H9 (cell line): ENCODE measurements at regions not wholly inside any gene's neighbourhood (a gene's known extent, or its start where the extent isn't known, plus 50 kb on each side); places are given as distances from the start of the nearest gene placed in this dataset.

Experiments used
- DNase-seq: peaks from one replicate; pipeline ENCODE4 v3.0.0-alpha.2; 2017
- H2AFZ ChIP-seq: one replicate; pipeline ENCODE4 v1.6.1; 2013; ENCODE audit warnings: mild to moderate bottlenecking, low read length, control low read depth, moderate library complexity
- H2AK5ac ChIP-seq: 2 replicates; pipeline ENCODE4 v1.6.1; 2013; ENCODE audit warnings: low read length, control low read depth, mixed read lengths; ENCODE audit not compliant: insufficient read length
- H2BK120ac ChIP-seq: one replicate; pipeline ENCODE4 v1.6.1; 2013; ENCODE audit warnings: low read depth, mild to moderate bottlenecking, low read length, control low read depth, inconsistent platforms; ENCODE audit not compliant: poor library complexity, severe bottlenecking
- H2BK12ac ChIP-seq: 2 replicates; pipeline ENCODE4 v1.6.1; 2013; ENCODE audit warnings: low read length, control low read depth, mixed read lengths, low read depth; ENCODE audit not compliant: insufficient read length
- H2BK15ac ChIP-seq: 2 replicates; pipeline ENCODE4 v1.6.1; 2013; ENCODE audit warnings: low read depth, low read length, control low read depth
- H2BK20ac ChIP-seq: one replicate; pipeline ENCODE4 v1.6.1; 2013; ENCODE audit warnings: low read depth, mild to moderate bottlenecking, low read length, control low read depth, inconsistent platforms; ENCODE audit not compliant: poor library complexity, severe bottlenecking
- H2BK5ac ChIP-seq: 2 replicates; pipeline ENCODE4 v1.6.1; 2013; ENCODE audit warnings: low read length, control low read depth, mixed read lengths; ENCODE audit not compliant: insufficient read length
- H3K14ac ChIP-seq: 2 replicates; pipeline ENCODE4 v1.6.1; 2013; ENCODE audit warnings: low read length, control low read depth; ENCODE audit not compliant: insufficient read depth
- H3K18ac ChIP-seq: 2 replicates; pipeline ENCODE4 v1.6.1; 2013; ENCODE audit warnings: low read depth, mild to moderate bottlenecking, mixed read lengths, low read length, control low read depth; ENCODE audit not compliant: insufficient read length
- H3K23ac ChIP-seq: 2 replicates; pipeline ENCODE4 v1.6.1; 2013; ENCODE audit warnings: low read length, control low read depth, mixed read lengths, low read depth; ENCODE audit not compliant: insufficient read length
- H3K23me2 ChIP-seq: 2 replicates; pipeline ENCODE4 v1.6.1; 2013; ENCODE audit warnings: low read depth, mild to moderate bottlenecking, mixed read lengths, low read length, control low read depth; ENCODE audit not compliant: insufficient read length, poor library complexity, severe bottlenecking
- H3K27ac ChIP-seq: 2 replicates; pipeline ENCODE4 v1.5.1; 2013; ENCODE audit warnings: low read length, control low read depth, mixed read lengths, low read depth; ENCODE audit not compliant: insufficient read length
- H3K27me3 ChIP-seq: 2 replicates; pipeline ENCODE4 v1.6.1; 2013; ENCODE audit warnings: low read length, control low read depth, inconsistent platforms; ENCODE audit not compliant: insufficient read depth
- H3K4ac ChIP-seq: 2 replicates; pipeline ENCODE4 v1.6.1; 2013; ENCODE audit warnings: low read depth, mild to moderate bottlenecking, control low read depth, inconsistent platforms, low read length, moderate library complexity
- H3K4me1 ChIP-seq: 2 replicates; pipeline ENCODE4 v1.6.1; 2013; ENCODE audit warnings: low read length, control low read depth, inconsistent platforms; ENCODE audit not compliant: insufficient read depth
- H3K4me2 ChIP-seq: 2 replicates; pipeline ENCODE4 v1.6.1; 2013; ENCODE audit warnings: low read length, control low read depth, mixed read lengths; ENCODE audit not compliant: insufficient read length, insufficient read depth
- H3K56ac ChIP-seq: 2 replicates; pipeline ENCODE4 v1.6.1; 2013; ENCODE audit warnings: low read depth, mild to moderate bottlenecking, mixed read lengths, low read length, control low read depth; ENCODE audit not compliant: insufficient read length
- H3K79me1 ChIP-seq: 2 replicates; pipeline ENCODE4 v1.6.1; 2013; ENCODE audit warnings: low read depth, mild to moderate bottlenecking, moderate library complexity, low read length, control low read depth, inconsistent platforms; ENCODE audit not compliant: insufficient read depth, poor library complexity, severe bottlenecking
- H3K79me2 ChIP-seq: 2 replicates; pipeline ENCODE4 v1.6.1; 2013; ENCODE audit warnings: low read length, control low read depth, inconsistent platforms; ENCODE audit not compliant: insufficient read depth
- H3K9ac ChIP-seq: 2 replicates; pipeline ENCODE4 v1.6.1; 2013; ENCODE audit warnings: low read length, control low read depth, mixed read lengths; ENCODE audit not compliant: insufficient read length; ENCODE audit errors: extremely low read depth
- H3K9me3 ChIP-seq: one replicate; pipeline ENCODE4 v1.6.1; 2013; ENCODE audit warnings: low read depth, low read length, inconsistent platforms; ENCODE audit not compliant: control insufficient read depth
- H3T11ph ChIP-seq: one replicate; pipeline ENCODE4 v1.6.1; 2013; ENCODE audit warnings: mild to moderate bottlenecking, low read length, control low read depth, inconsistent platforms
- H4K20me1 ChIP-seq: one replicate; pipeline ENCODE4 v1.6.1; 2013; ENCODE audit not compliant: control insufficient read depth, insufficient read length, insufficient read depth
- H4K5ac ChIP-seq: 2 replicates; pipeline ENCODE4 v1.6.1; 2013; ENCODE audit warnings: low read depth, mild to moderate bottlenecking, mixed read lengths, low read length, control low read depth; ENCODE audit not compliant: insufficient read length
- H4K8ac ChIP-seq: replicated peaks from 2 replicates; pipeline ENCODE4 v1.6.1; 2013; ENCODE audit warnings: low read length, control low read depth, mixed read lengths, low read depth; ENCODE audit not compliant: insufficient read length
- H4K91ac ChIP-seq: 2 replicates; pipeline ENCODE4 v1.6.1; 2013; ENCODE audit warnings: low read depth, mild to moderate bottlenecking, moderate library complexity, mixed read lengths, low read length, control low read depth; ENCODE audit not compliant: insufficient read length
- H3K27ac Mint-ChIP-seq, 3 experiments: 2 replicates in 2 of 3; 3 replicates in 1 of 3; pipeline ENCODE4 v1.8.0; 2020 to 2021; ENCODE audit warnings: mixed read lengths in 3 of 3, mild to moderate bottlenecking in 1 of 3, moderate library complexity in 1 of 3
- H3K27me3 Mint-ChIP-seq: 2 replicates; pipeline ENCODE4 v1.8.0; 2021; ENCODE audit warnings: low read depth, mild to moderate bottlenecking, moderate library complexity, mixed read lengths
- H3K36me3 Mint-ChIP-seq, 3 experiments: 2 replicates in 2 of 3; 3 replicates in 1 of 3; pipeline ENCODE4 v1.8.0; 2020 to 2021; ENCODE audit warnings: low read depth in 3 of 3, mixed read lengths in 3 of 3; ENCODE audit not compliant: insufficient read depth in 1 of 3
- H3K4me1 Mint-ChIP-seq, 2 experiments: 2 replicates each; pipeline ENCODE4 v1.8.0; 2020; ENCODE audit warnings: mixed read lengths in 2 of 2
- H3K4me3 Mint-ChIP-seq, 2 experiments: 2 replicates in 1 of 2; 3 replicates in 1 of 2; pipeline ENCODE4 v1.8.0; 2020 to 2021; ENCODE audit warnings: mild to moderate bottlenecking in 2 of 2, mixed read lengths in 2 of 2, moderate library complexity in 1 of 2
- H3K9me3 Mint-ChIP-seq, 2 experiments: 2 replicates in 1 of 2; 3 replicates in 1 of 2; pipeline ENCODE4 v1.8.0; 2020; ENCODE audit warnings: mild to moderate bottlenecking in 2 of 2, mixed read lengths in 2 of 2, moderate library complexity in 1 of 2
- WGBS: extraction: QIAGEN DNeasy Blood & Tissue Kit; methylation state at CpG from one replicate; pipeline ENCODE4 v1.1.7; 2013; ENCODE audit warnings: missing lambda C conversion rate, low lambda C conversion rate, mixed read lengths; ENCODE audit not compliant: insufficient read length; ENCODE audit errors: extremely low coverage; 5-methylcytosine and 5-hydroxymethylcytosine counted together
- TF ChIP-seq, protein P1 (sequence below): fragments of 200-600 bp; sonication (generic); conservative IDR thresholded peaks from 3 replicates; pipeline ENCODE4 v1.8.0; 2021; ENCODE audit warnings: antibody characterized with exemption, mild to moderate bottlenecking

DNA sequence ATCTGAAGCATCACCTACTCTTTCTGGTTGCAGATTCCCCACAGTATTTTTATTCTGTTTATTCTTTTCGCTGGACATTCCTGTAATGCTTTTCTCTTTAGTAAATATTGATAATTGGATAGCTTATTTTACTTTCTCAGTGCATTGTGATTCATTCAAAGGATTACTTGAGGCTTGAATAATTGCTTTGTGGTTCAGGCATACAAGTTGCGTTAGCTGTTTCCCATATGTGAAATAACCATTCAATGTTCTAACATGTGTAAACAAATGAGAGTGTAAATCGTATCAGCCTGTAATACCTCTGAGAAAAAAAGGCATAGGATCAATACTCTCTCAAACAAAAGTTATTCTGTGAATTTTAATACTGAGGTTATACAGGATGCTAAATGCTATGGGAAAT, 1004.2 kb upstream of the SEL1L start:
- Histone ChIP-seq H3K79me1 (no peaks in the 10 kb centered on the region), H3K9ac (no peak overlapping the region), H3K27ac (no peak overlapping the region), H3K9me3 (no peaks in the 10 kb centered on the region), H3K23ac (no peak overlapping the region), H4K5ac (no peak overlapping the region), H2BK12ac (no peak overlapping the region), H3K4me2 (no peak overlapping the region), H3K56ac (no peak overlapping the region), H3K4me1 (no peaks in the 10 kb centered on the region), H3K79me2 (no peaks in the 10 kb centered on the region), H3K23me2 (no peaks in the 10 kb centered on the region), H2AFZ (no peak overlapping the region), H2BK120ac (no peak overlapping the region), H2BK15ac (no peak overlapping the region), H3K18ac (no peak overlapping the region), H3K27me3 (no peaks in the 10 kb centered on the region), H4K8ac (no peak overlapping the region), H3T11ph (no peak overlapping the region), H3K4ac (no peak overlapping the region), H2BK5ac (no peak overlapping the region), H4K20me1 (no peaks in the 10 kb centered on the region), H4K91ac (no peak overlapping the region), H2BK20ac (no peak overlapping the region), H2AK5ac (no peak overlapping the region), H3K14ac (no peak overlapping the region)
- Mint-ChIP-seq H3K9me3 (no peaks in the 10 kb centered on the region), H3K4me1 (peaks cover 0 to 3% of the 10 kb centered on the region in 2 experiments; a peak in 1 of 4 replicates), H3K27ac (no peak overlapping the region; a peak in 1 of 7 replicates), H3K27me3 (no peaks in the 10 kb centered on the region), H3K4me3 (no peak overlapping the region), H3K36me3 (no peaks in the 10 kb centered on the region)
- no CpG with 5 or more reads among the region's 3 CpGs for WGBS
- DNase-seq: no peak
- TF ChIP-seq, protein P1, sequence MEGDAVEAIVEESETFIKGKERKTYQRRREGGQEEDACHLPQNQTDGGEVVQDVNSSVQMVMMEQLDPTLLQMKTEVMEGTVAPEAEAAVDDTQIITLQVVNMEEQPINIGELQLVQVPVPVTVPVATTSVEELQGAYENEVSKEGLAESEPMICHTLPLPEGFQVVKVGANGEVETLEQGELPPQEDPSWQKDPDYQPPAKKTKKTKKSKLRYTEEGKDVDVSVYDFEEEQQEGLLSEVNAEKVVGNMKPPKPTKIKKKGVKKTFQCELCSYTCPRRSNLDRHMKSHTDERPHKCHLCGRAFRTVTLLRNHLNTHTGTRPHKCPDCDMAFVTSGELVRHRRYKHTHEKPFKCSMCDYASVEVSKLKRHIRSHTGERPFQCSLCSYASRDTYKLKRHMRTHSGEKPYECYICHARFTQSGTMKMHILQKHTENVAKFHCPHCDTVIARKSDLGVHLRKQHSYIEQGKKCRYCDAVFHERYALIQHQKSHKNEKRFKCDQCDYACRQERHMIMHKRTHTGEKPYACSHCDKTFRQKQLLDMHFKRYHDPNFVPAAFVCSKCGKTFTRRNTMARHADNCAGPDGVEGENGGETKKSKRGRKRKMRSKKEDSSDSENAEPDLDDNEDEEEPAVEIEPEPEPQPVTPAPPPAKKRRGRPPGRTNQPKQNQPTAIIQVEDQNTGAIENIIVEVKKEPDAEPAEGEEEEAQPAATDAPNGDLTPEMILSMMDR: no peak
